Upper lobe of left lung (tissue), 6 donors: ENCODE measurements at regions not wholly inside any gene's neighbourhood (a gene's known extent, or its start where the extent isn't known, plus 50 kb on each side); places are given as distances from the start of the nearest gene placed in this dataset.
A peak's percentile ranks its signal among the peaks of the same experiment; 100 is the strongest.

ENCODE experiments used
- ATAC-seq, 2 donors: fragments of 200-7000 bp; cut with Tn5 transposase; one replicate each; pipeline ENCODE4 v1.9.1; 2022; ENCODE audit warnings: mild to moderate bottlenecking in 2 of 2, moderate library complexity in 2 of 2; ENCODE audit not compliant: low FRiP score in 2 of 2
- DNase-seq, 2 donors: peaks; one replicate each; pipeline ENCODE4 v3.0.0-alpha.2; 2019 to 2020
- H3K27ac ChIP-seq, 4 donors: fragments of 200-600 bp; sonication (generic); one replicate each; pipeline ENCODE4 v1.5.1; 2016 to 2019
- H3K27me3 ChIP-seq, 4 donors: fragments of 200-600 bp; sonication (generic); one replicate each; pipeline ENCODE4 v1.5.1; 2017 to 2019
- H3K36me3 ChIP-seq, 4 donors: fragments of 200-600 bp; sonication (generic); one replicate each; pipeline ENCODE4 v1.5.1; 2016 to 2019
- H3K4me1 ChIP-seq, 4 donors: fragments of 200-600 bp; sonication (generic); one replicate each; pipeline ENCODE4 v1.5.1; 2018 to 2019
- H3K4me3 ChIP-seq, 4 donors: fragments of 200-600 bp; sonication (generic); one replicate each; pipeline ENCODE4 v1.5.1; 2017 to 2019; ENCODE audit warnings: mild to moderate bottlenecking in 2 of 4, moderate library complexity in 1 of 4
- H3K9me3 ChIP-seq, 4 donors: fragments of 200-600 bp; sonication (generic); one replicate each; pipeline ENCODE4 v1.5.1; 2018 to 2019
- CTCF ChIP-seq, 6 experiments: fragments of 450-650 bp in 4 of 6; fragments of 200-600 bp in 2 of 6; sonication (generic) in 2 of 6; IDR thresholded peaks; one replicate each; pipeline ENCODE4 v1.5.1; 2016 to 2019; ENCODE audit warnings: antibody characterized with exemption in 6 of 6
- EP300 ChIP-seq, 4 donors: sonication (generic); formaldehyde crosslinking; IDR thresholded peaks; one replicate each; pipeline ENCODE4 v1.5.1; 2017; ENCODE audit warnings: antibody characterized with exemption in 4 of 4, control low read depth in 2 of 4
- POLR2A ChIP-seq, 4 donors: fragments of 450-650 bp; IDR thresholded peaks; one replicate each; pipeline ENCODE4 v1.5.1; 2016 to 2017; ENCODE audit warnings: antibody characterized with exemption in 4 of 4, mild to moderate bottlenecking in 2 of 4
- POLR2AphosphoS5 ChIP-seq, 2 donors: sonication (generic); formaldehyde crosslinking; IDR thresholded peaks; one replicate each; pipeline ENCODE4 v1.5.1; 2017; ENCODE audit warnings: antibody characterized with exemption in 2 of 2
- WGBS, 2 donors: methylation state at CpG; one replicate each; pipeline ENCODE4 v1.1.5; 2017 to 2018; 5-methylcytosine and 5-hydroxymethylcytosine counted together
- donor health status: DM: no; HTN: no; CAD: no; lungs with moderate emphysema.
- donor health status: DM: no; HTN: yes; CAD: no; lungs with severe emphysema.

GRCh38 chr3:117628823-117629291, 919.3 kb downstream of the TUSC7 start:
- H3K36me3 ChIP-seq, result no peaks in the 10 kb centered on the region
- no peak overlapping the region for H3K27ac ChIP-seq
- peaks cover 0 to 15% (median 6%) of the 10 kb centered on the region in 4 donors for H3K4me1 ChIP-seq
- no peak overlapping the region for H3K4me3 ChIP-seq
- no peaks in the 10 kb centered on the region for H3K27me3 ChIP-seq
- TF ChIP-seq CTCF (IDR thresholded peaks at IDR 0.05), result no peak
- TF ChIP-seq POLR2A (IDR thresholded peaks at IDR 0.05), result no peak
- TF ChIP-seq EP300 (IDR thresholded peaks at IDR 0.05), result no peak
- TF ChIP-seq POLR2AphosphoS5 (IDR thresholded peaks at IDR 0.05), result no peak
- WGBS, 2 donors, result 21 to 40% methylated on average over 2 of the region's 2 CpGs
- ATAC-seq, result peak; percentile 60 to 82
- H3K9me3 ChIP-seq, result no peaks in the 10 kb centered on the region
- peak in 1 of 2 donors; percentile 57 for DNase-seq

- no peak for TF ChIP-seq POLR2A (IDR thresholded peaks at IDR 0.05)
- no peak for TF ChIP-seq POLR2AphosphoS5 (IDR thresholded peaks at IDR 0.05)
- TF ChIP-seq CTCF (IDR thresholded peaks at IDR 0.05), result no peak
- TF ChIP-seq EP300 (IDR thresholded peaks at IDR 0.05), result no peak
- WGBS, 2 donors, result 70 to 73% methylated on average over 9 of the region's 9 CpGs
- H3K27me3 ChIP-seq, result no peaks in the 10 kb centered on the region
- DNase-seq, result no peak
- H3K4me1 ChIP-seq, result peaks cover 0 to 15% (median 6%) of the 10 kb centered on the region in 4 donors
- H3K36me3 ChIP-seq, result no peaks in the 10 kb centered on the region
- H3K4me3 ChIP-seq, result no peak overlapping the region
- no peaks in the 10 kb centered on the region for H3K9me3 ChIP-seq
- no peak overlapping the region for H3K27ac ChIP-seq
- no peak for ATAC-seq
These were observed 919.9 kb downstream of the TUSC7 start for GRCh38 chr3:117629505-117629904.

- Histone ChIP-seq H3K36me3 (no peaks in the 10 kb centered on the region), H3K4me3 (no peak overlapping the region), H3K4me1 (peaks cover 0 to 15% (median 6%) of the 10 kb centered on the region in 4 donors), H3K9me3 (no peaks in the 10 kb centered on the region), H3K27ac (no peak overlapping the region), H3K27me3 (no peaks in the 10 kb centered on the region)
- ATAC-seq (no peak), DNase-seq (no peak)
- TF ChIP-seq EP300 (IDR thresholded peaks at IDR 0.05), result no peak
- TF ChIP-seq POLR2A (IDR thresholded peaks at IDR 0.05), result no peak
- no peak for TF ChIP-seq POLR2AphosphoS5 (IDR thresholded peaks at IDR 0.05)
- TF ChIP-seq CTCF (IDR thresholded peaks at IDR 0.05), result no peak
These were observed 920.9 kb downstream of the TUSC7 start for GRCh38 chr3:117630469-117630868.

GRCh38 chr3:117630885-117631284, 921.3 kb downstream of the TUSC7 start:
- 78 to 95% methylated on average over 1 of the region's 1 CpG for WGBS, 2 donors
- Histone ChIP-seq H3K4me1 (peaks cover 0 to 15% (median 6%) of the 10 kb centered on the region in 4 donors), H3K27ac (no peak overlapping the region), H3K4me3 (no peak overlapping the region), H3K27me3 (no peaks in the 10 kb centered on the region), H3K36me3 (no peaks in the 10 kb centered on the region), H3K9me3 (no peaks in the 10 kb centered on the region)
- DNase-seq (no peak), ATAC-seq (no peak)
- TF ChIP-seq POLR2A (IDR thresholded peaks at IDR 0.05) (no peak), CTCF (IDR thresholded peaks at IDR 0.05) (no peak), POLR2AphosphoS5 (IDR thresholded peaks at IDR 0.05) (no peak), EP300 (IDR thresholded peaks at IDR 0.05) (no peak)

GRCh38 chr3:117631781-117632180, 922.2 kb downstream of the TUSC7 start:
- ATAC-seq (no peak), DNase-seq (no peak)
- Histone ChIP-seq H3K27me3 (no peaks in the 10 kb centered on the region), H3K27ac (no peak overlapping the region), H3K9me3 (no peaks in the 10 kb centered on the region), H3K4me1 (peaks cover 0 to 15% (median 6%) of the 10 kb centered on the region in 4 donors), H3K4me3 (no peak overlapping the region), H3K36me3 (no peaks in the 10 kb centered on the region)
- TF ChIP-seq POLR2AphosphoS5 (IDR thresholded peaks at IDR 0.05) (no peak), EP300 (IDR thresholded peaks at IDR 0.05) (no peak), CTCF (IDR thresholded peaks at IDR 0.05) (no peak), POLR2A (IDR thresholded peaks at IDR 0.05) (no peak)
- 77 to 88% methylated on average over 3 of the region's 3 CpGs for WGBS, 2 donors
